SH-SY5Y (cell line): ENCODE measurements at regions not wholly inside any gene's neighbourhood (a gene's known extent, or its start where the extent isn't known, plus 50 kb on each side); places are given as distances from the start of the nearest gene placed in this dataset.

Source experiments
- GATA2 ChIP-seq: IDR thresholded peaks from 2 replicates; pipeline ENCODE4 v1.6.1; 2011; ENCODE audit warnings: mild to moderate bottlenecking, low read depth, low read length
- GATA3 ChIP-seq: IDR thresholded peaks from 2 replicates; pipeline ENCODE4 v1.6.1; 2011; ENCODE audit warnings: low read depth, mild to moderate bottlenecking, low read length, moderate library complexity

DNA sequence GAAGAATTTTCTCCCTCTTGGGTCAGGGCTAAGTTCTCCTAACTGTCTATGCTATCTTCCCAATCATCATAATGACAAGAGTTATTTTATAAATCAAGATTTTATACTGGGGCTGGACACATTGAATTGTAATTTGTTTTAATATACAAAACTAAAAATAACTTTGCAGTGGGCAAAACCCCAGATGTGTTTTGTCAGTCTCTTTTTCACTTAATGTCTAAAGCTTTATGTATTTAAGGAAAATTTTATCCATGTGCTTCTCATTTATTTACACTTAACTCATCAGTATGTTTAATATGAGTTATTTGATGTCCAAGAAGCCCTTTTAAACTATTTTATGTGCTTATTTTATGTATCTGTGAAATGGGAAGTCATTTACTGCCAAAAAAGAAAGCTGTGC is 362.8 kb upstream of the ADAMTSL1 start:
- TF ChIP-seq GATA3 (no peak), GATA2 (no peak)
